Mucosa of rectum (tissue), 2 donors: ENCODE measurements at regions not wholly inside any gene's neighbourhood (a gene's known extent, or its start where the extent isn't known, plus 50 kb on each side); places are given as distances from the start of the nearest gene placed in this dataset.

Source experiments
- H3K27ac ChIP-seq, 2 donors: one replicate each; pipeline ENCODE4 v1.7.0; 2013; ENCODE audit warnings: inconsistent platforms in 2 of 2, low read depth in 2 of 2, low read length in 2 of 2
- H3K27me3 ChIP-seq, 2 donors: one replicate each; pipeline ENCODE4 v1.7.0; 2013; ENCODE audit warnings: low read length in 2 of 2; ENCODE audit not compliant: control insufficient read depth in 2 of 2, insufficient read depth in 2 of 2
- H3K36me3 ChIP-seq, 2 donors: one replicate each; pipeline ENCODE4 v1.7.0; 2013; ENCODE audit warnings: low read length in 2 of 2; ENCODE audit not compliant: control insufficient read depth in 2 of 2, insufficient read depth in 2 of 2
- H3K4me1 ChIP-seq, 2 donors: one replicate each; pipeline ENCODE4 v1.7.0; 2013; ENCODE audit warnings: low read length in 2 of 2, mild to moderate bottlenecking in 1 of 2; ENCODE audit not compliant: control insufficient read depth in 2 of 2, insufficient read depth in 2 of 2
- H3K4me3 ChIP-seq, 2 donors: one replicate each; pipeline ENCODE4 v1.7.0; 2013; ENCODE audit warnings: low read length in 2 of 2
- H3K9ac ChIP-seq, 2 donors: one replicate each; pipeline ENCODE4 v1.7.0; 2013; ENCODE audit warnings: low read length in 2 of 2, low read depth in 1 of 2, mild to moderate bottlenecking in 1 of 2
- H3K9me3 ChIP-seq, 2 donors: one replicate each; pipeline ENCODE4 v1.7.0; 2013; ENCODE audit warnings: low read length in 2 of 2; ENCODE audit not compliant: control insufficient read depth in 2 of 2
- donor health status: healthy.
- donor health status: Normal muscosa, but diverticular disease.

GRCh38 chr11:91969486-91969885 is 255.1 kb upstream of the FAT3 start:
- H3K9ac ChIP-seq = no peak overlapping the region
- no peak overlapping the region for H3K4me3 ChIP-seq
- no peak overlapping the region for H3K27ac ChIP-seq
- no peaks in the 10 kb centered on the region for H3K4me1 ChIP-seq
- no peaks in the 10 kb centered on the region for H3K36me3 ChIP-seq
- no peaks in the 10 kb centered on the region for H3K9me3 ChIP-seq
- H3K27me3 ChIP-seq = no peaks in the 10 kb centered on the region

GRCh38 chr11:91967691-91968045 is 256.9 kb upstream of the FAT3 start:
- H3K27me3 ChIP-seq = no peaks in the 10 kb centered on the region
- H3K36me3 ChIP-seq = no peaks in the 10 kb centered on the region
- no peak overlapping the region for H3K4me3 ChIP-seq
- H3K27ac ChIP-seq = no peak overlapping the region
- no peak overlapping the region for H3K9ac ChIP-seq
- H3K4me1 ChIP-seq = no peaks in the 10 kb centered on the region
- no peaks in the 10 kb centered on the region for H3K9me3 ChIP-seq

- no peak overlapping the region for H3K27ac ChIP-seq
- H3K36me3 ChIP-seq = no peaks in the 10 kb centered on the region
- H3K9me3 ChIP-seq = no peaks in the 10 kb centered on the region
- no peaks in the 10 kb centered on the region for H3K27me3 ChIP-seq
- no peak overlapping the region for H3K9ac ChIP-seq
- no peaks in the 10 kb centered on the region for H3K4me1 ChIP-seq
- no peak overlapping the region for H3K4me3 ChIP-seq
Observed at GRCh38 chr11:91967026-91967690, 257.5 kb upstream of the FAT3 start.

GRCh38 chr11:91966368-91966767 is 258.2 kb upstream of the FAT3 start:
- Histone ChIP-seq H3K4me3 (no peak overlapping the region), H3K27me3 (no peaks in the 10 kb centered on the region), H3K9me3 (no peaks in the 10 kb centered on the region), H3K9ac (no peak overlapping the region), H3K27ac (no peak overlapping the region), H3K36me3 (no peaks in the 10 kb centered on the region), H3K4me1 (no peaks in the 10 kb centered on the region)

- H3K9ac ChIP-seq = no peak overlapping the region
- H3K4me1 ChIP-seq = no peaks in the 10 kb centered on the region
- H3K9me3 ChIP-seq = no peaks in the 10 kb centered on the region
- H3K27ac ChIP-seq = no peak overlapping the region
- H3K36me3 ChIP-seq = no peaks in the 10 kb centered on the region
- H3K27me3 ChIP-seq = no peaks in the 10 kb centered on the region
- H3K4me3 ChIP-seq = no peak overlapping the region
Observed at GRCh38 chr11:91960770-91961169, 263.8 kb upstream of the FAT3 start.

DNA sequence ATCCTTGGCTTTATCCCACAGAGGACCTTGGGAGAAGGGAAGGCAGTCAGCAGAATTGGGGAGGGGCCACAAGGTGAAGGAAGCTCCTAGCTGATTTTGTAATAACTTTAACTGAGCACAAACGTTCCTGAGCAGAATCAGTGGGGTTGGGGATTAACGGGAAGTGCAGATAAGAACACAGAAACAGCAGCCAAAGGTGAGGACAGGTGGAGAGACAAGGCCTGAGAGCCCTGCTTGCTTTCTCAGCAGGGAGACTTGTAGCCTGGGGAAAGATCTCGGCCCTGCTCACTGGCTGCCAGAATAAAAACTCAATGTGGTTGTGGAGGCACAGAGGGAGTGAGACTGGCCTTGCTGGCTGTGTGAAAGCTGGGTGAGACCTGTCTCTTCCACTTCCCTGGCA is 265.2 kb upstream of the FAT3 start:
- H3K27ac ChIP-seq = no peak overlapping the region
- no peak overlapping the region for H3K4me3 ChIP-seq
- no peaks in the 10 kb centered on the region for H3K27me3 ChIP-seq
- no peaks in the 10 kb centered on the region for H3K4me1 ChIP-seq
- no peaks in the 10 kb centered on the region for H3K9me3 ChIP-seq
- H3K9ac ChIP-seq = no peak overlapping the region
- no peaks in the 10 kb centered on the region for H3K36me3 ChIP-seq

GRCh38 chr11:91956711-91957110 is 267.9 kb upstream of the FAT3 start:
- H3K27me3 ChIP-seq = no peaks in the 10 kb centered on the region
- H3K36me3 ChIP-seq = no peaks in the 10 kb centered on the region
- H3K4me3 ChIP-seq = no peak overlapping the region
- H3K9ac ChIP-seq = no peak overlapping the region
- no peak overlapping the region for H3K27ac ChIP-seq
- H3K4me1 ChIP-seq = no peaks in the 10 kb centered on the region
- no peaks in the 10 kb centered on the region for H3K9me3 ChIP-seq

GRCh38 chr11:91955206-91955605 is 269.4 kb upstream of the FAT3 start:
- H3K9me3 ChIP-seq = no peaks in the 10 kb centered on the region
- no peaks in the 10 kb centered on the region for H3K27me3 ChIP-seq
- no peaks in the 10 kb centered on the region for H3K4me1 ChIP-seq
- H3K9ac ChIP-seq = no peak overlapping the region
- H3K36me3 ChIP-seq = no peaks in the 10 kb centered on the region
- no peak overlapping the region for H3K4me3 ChIP-seq
- no peak overlapping the region for H3K27ac ChIP-seq

DNA sequence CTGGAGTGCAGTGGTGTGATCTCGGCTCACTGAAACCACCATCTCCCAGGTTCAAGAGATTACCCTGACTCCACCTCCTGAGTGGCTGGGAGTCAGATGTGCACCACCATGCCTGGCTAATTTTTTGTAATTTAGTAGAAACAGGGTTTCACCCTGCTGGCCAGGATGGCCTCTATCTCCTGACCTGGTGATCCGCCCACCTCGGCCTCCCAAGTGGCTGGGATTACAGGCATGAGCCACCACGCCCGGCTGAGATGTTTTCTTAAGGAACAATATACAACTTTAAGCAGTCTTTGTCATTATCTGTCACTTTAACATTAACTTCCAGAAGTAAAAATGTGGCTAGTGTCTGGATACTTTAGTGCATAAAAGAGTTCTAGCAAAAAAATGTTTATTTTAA is 272.6 kb upstream of the FAT3 start:
- Histone ChIP-seq H3K9me3 (no peaks in the 10 kb centered on the region), H3K27me3 (no peaks in the 10 kb centered on the region), H3K27ac (no peak overlapping the region), H3K4me3 (no peak overlapping the region), H3K36me3 (no peaks in the 10 kb centered on the region), H3K9ac (no peak overlapping the region), H3K4me1 (no peaks in the 10 kb centered on the region)

DNA sequence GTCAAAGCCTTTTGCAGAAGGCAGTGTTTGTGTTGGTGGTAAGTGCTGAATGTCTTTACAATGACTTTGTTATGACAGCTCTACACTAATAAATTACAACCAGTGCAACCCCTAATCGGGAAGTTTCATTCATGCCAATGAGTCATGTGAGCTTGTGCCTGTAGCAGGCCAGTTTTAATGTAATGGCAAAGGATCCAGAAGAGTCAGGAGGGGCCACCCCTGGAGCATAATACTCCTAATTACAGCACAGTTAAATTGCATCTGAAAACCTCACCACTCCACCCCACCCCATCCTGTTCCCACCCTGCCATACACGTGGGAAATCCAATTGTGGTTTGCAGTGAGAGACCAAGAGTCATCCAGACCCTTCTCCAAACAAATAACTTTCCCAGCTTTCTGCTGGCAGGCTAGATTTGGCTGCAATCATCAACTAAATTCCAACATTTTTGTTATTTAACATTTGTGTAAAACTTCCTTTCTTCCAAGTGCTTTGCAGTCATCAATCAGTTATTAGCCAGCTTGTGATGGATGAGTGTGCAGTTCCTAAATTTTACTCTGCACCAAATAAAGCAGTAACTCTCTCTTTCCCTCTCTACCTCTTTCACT is 277.3 kb upstream of the FAT3 start:
- no peaks in the 10 kb centered on the region for H3K4me1 ChIP-seq
- H3K27me3 ChIP-seq = no peaks in the 10 kb centered on the region
- no peak overlapping the region for H3K9ac ChIP-seq
- no peak overlapping the region for H3K27ac ChIP-seq
- no peaks in the 10 kb centered on the region for H3K36me3 ChIP-seq
- H3K9me3 ChIP-seq = no peaks in the 10 kb centered on the region
- no peak overlapping the region for H3K4me3 ChIP-seq
